Adrenal gland (tissue), 9 donors: ENCODE measurements at regions not wholly inside any gene's neighbourhood (a gene's known extent, or its start where the extent isn't known, plus 50 kb on each side); places are given as distances from the start of the nearest gene placed in this dataset.

Source experiments
- DNase-seq, 7 donors: peaks; one replicate each; pipeline ENCODE4 v3.0.0-alpha.2; 2019 to 2020
- H3K27ac ChIP-seq, 5 donors: fragments of 200-600 bp; sonication (generic) in 4 of 5; 1 replicate in 3 of 5; 2 replicates in 2 of 5; pipeline versions ENCODE4 v1.5.1 to v1.8.0; 2016 to 2020; ENCODE audit warnings: mild to moderate bottlenecking in 1 of 5
- H3K27me3 ChIP-seq: fragments of 200-600 bp; 2 replicates; pipeline ENCODE4 v1.8.0; 2021
- H3K36me3 ChIP-seq, 2 donors: fragments of 200-600 bp; replicated peaks in 1 of 2; 1 replicate in 1 of 2; 2 replicates in 1 of 2; pipeline versions ENCODE4 v1.5.1 to v1.8.0; 2018 to 2022
- H3K4me1 ChIP-seq, 2 donors: fragments of 200-600 bp; replicated peaks in 1 of 2; 1 replicate in 1 of 2; 2 replicates in 1 of 2; pipeline versions ENCODE4 v1.5.1 to v1.8.0; 2018 to 2021
- H3K4me3 ChIP-seq, 4 donors: fragments of 200-600 bp; sonication (generic) in 3 of 4; one replicate each; pipeline ENCODE4 v1.5.1; 2016 to 2018
- H3K9me3 ChIP-seq, 3 donors: fragments of 200-600 bp; sonication (generic) in 1 of 3; replicated peaks in 1 of 3; 1 replicate in 2 of 3; 2 replicates in 1 of 3; pipeline versions ENCODE4 v1.5.1 to v1.8.0; 2016 to 2021
- POLR2A ChIP-seq, 2 donors: fragments of 450-650 bp; IDR thresholded peaks; one replicate each; pipeline ENCODE4 v1.6.1; 2017; ENCODE audit warnings: antibody characterized with exemption in 2 of 2, mild to moderate bottlenecking in 2 of 2, moderate library complexity in 1 of 2
- WGBS, 4 donors: extraction: QIAGEN DNeasy Blood & Tissue Kit in 2 of 4; methylation state at CpG; one replicate each; pipeline versions ENCODE4 v1.1.5 to v1.1.7; 2013 to 2017; 5-methylcytosine and 5-hydroxymethylcytosine counted together
- intact Hi-C, 2 donors: fragments of 100-400 bp; cut with DNase I; formaldehyde crosslinking; loops; one replicate each; pipeline versions ENCODE4 v1.14.1 to v1.15.0; 2022 to 2023
- TF ChIP-seq, protein P1 (sequence below), 6 experiments: fragments of 450-650 bp in 4 of 6; fragments of 200-600 bp in 2 of 6; sonication (generic) in 1 of 6; IDR thresholded peaks; 1 replicate in 5 of 6; 2 replicates in 1 of 6; pipeline versions ENCODE4 v1.5.1 to v1.8.0; 2016 to 2021; ENCODE audit warnings: antibody characterized with exemption in 6 of 6, mild to moderate bottlenecking in 2 of 6, moderate library complexity in 1 of 6
- donor health status: healthy with polysubstance abuse.
- donor health status: Bipolar disorder and iron deficiency.
- donor health status: DM: yes; HTN: yes; CAD: no.
- donor health status: DM: no; HTN: no; CAD: no.
- donor health status: DM: no; HTN: no; CAD: no.

GRCh38 chr14:56891226-56891625, 80.9 kb upstream of the OTX2 start:
- no peak for DNase-seq
- Histone ChIP-seq H3K27ac (no peak overlapping the region), H3K36me3 (no peaks in the 10 kb centered on the region), H3K27me3 (peaks cover 17% of the 10 kb centered on the region), H3K4me3 (no peak overlapping the region), H3K9me3 (no peaks in the 10 kb centered on the region), H3K4me1 (no peaks in the 10 kb centered on the region)
- no peak for TF ChIP-seq POLR2A (IDR thresholded peaks at IDR 0.05)
- TF ChIP-seq, protein P1, sequence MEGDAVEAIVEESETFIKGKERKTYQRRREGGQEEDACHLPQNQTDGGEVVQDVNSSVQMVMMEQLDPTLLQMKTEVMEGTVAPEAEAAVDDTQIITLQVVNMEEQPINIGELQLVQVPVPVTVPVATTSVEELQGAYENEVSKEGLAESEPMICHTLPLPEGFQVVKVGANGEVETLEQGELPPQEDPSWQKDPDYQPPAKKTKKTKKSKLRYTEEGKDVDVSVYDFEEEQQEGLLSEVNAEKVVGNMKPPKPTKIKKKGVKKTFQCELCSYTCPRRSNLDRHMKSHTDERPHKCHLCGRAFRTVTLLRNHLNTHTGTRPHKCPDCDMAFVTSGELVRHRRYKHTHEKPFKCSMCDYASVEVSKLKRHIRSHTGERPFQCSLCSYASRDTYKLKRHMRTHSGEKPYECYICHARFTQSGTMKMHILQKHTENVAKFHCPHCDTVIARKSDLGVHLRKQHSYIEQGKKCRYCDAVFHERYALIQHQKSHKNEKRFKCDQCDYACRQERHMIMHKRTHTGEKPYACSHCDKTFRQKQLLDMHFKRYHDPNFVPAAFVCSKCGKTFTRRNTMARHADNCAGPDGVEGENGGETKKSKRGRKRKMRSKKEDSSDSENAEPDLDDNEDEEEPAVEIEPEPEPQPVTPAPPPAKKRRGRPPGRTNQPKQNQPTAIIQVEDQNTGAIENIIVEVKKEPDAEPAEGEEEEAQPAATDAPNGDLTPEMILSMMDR (IDR thresholded peaks at IDR 0.05) = no peak
- intact Hi-C loops = no loop called here

GRCh38 chr14:56889705-56890104, 79.4 kb upstream of the OTX2 start:
- no peaks in the 10 kb centered on the region for H3K4me1 ChIP-seq
- H3K36me3 ChIP-seq = no peaks in the 10 kb centered on the region
- no peaks in the 10 kb centered on the region for H3K9me3 ChIP-seq
- no peak for TF ChIP-seq POLR2A (IDR thresholded peaks at IDR 0.05)
- TF ChIP-seq, protein P1 (IDR thresholded peaks at IDR 0.05) = no peak
- no peak overlapping the region for H3K27ac ChIP-seq
- H3K27me3 ChIP-seq = peaks cover 19% of the 10 kb centered on the region
- no peak overlapping the region for H3K4me3 ChIP-seq
- DNase-seq = no peak
- intact Hi-C loops = no loop called here
- 55 to 74% (median 65%) methylated on average over 2 of the region's 2 CpGs for WGBS, 4 donors

- Histone ChIP-seq H3K4me3 (no peak overlapping the region), H3K9me3 (no peaks in the 10 kb centered on the region), H3K36me3 (no peaks in the 10 kb centered on the region), H3K27me3 (peaks cover 22% of the 10 kb centered on the region), H3K4me1 (no peaks in the 10 kb centered on the region), H3K27ac (no peak overlapping the region)
- no peak for DNase-seq
- WGBS, 4 donors = 57 to 69% (median 62%) methylated on average over 3 of the region's 3 CpGs
- TF ChIP-seq, protein P1 (IDR thresholded peaks at IDR 0.05) = no peak
- TF ChIP-seq POLR2A (IDR thresholded peaks at IDR 0.05) = no peak
- intact Hi-C loops = no loop called here
Measured at GRCh38 chr14:56888274-56888673, 78.0 kb upstream of the OTX2 start.

DNA sequence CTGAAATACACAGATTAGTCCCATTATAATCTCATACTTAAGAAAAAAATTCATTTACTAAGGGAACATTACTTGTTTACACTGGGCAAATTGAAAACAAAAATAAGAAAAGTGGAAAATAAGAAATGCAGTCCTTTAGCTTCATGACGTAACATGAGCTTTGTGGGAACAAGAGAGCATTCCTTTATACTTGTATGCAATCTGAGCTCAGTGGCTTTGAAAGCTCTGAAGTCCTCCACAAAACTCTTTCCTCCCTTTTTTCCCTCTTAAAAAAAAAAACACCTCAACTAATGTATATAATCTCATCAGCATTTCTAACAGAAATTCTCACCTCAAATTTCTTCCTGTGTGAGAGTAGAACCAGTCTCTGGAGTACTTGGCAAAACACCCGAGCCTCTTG, 76.9 kb upstream of the OTX2 start:
- TF ChIP-seq, protein P1 (IDR thresholded peaks at IDR 0.05) = no peak
- no peak for TF ChIP-seq POLR2A (IDR thresholded peaks at IDR 0.05)
- WGBS, 4 donors = 31 to 48% (median 39%) methylated on average over 2 of the region's 2 CpGs
- no peaks in the 10 kb centered on the region for H3K36me3 ChIP-seq

More for the DNA sequence above, 76.9 kb upstream of the OTX2 start:
- H3K4me3 ChIP-seq = no peak overlapping the region
- DNase-seq = no peak
- no peak overlapping the region for H3K27ac ChIP-seq
- intact Hi-C loops = no loop called here
- H3K27me3 ChIP-seq = peaks cover 11% of the 10 kb centered on the region
- H3K4me1 ChIP-seq = no peaks in the 10 kb centered on the region
- no peaks in the 10 kb centered on the region for H3K9me3 ChIP-seq
